ENCODE measurements at regions not wholly inside any gene's neighbourhood (a gene's known extent, or its start where the extent isn't known, plus 50 kb on each side); places are given as distances from the start of the nearest gene placed in this dataset.

DNA sequence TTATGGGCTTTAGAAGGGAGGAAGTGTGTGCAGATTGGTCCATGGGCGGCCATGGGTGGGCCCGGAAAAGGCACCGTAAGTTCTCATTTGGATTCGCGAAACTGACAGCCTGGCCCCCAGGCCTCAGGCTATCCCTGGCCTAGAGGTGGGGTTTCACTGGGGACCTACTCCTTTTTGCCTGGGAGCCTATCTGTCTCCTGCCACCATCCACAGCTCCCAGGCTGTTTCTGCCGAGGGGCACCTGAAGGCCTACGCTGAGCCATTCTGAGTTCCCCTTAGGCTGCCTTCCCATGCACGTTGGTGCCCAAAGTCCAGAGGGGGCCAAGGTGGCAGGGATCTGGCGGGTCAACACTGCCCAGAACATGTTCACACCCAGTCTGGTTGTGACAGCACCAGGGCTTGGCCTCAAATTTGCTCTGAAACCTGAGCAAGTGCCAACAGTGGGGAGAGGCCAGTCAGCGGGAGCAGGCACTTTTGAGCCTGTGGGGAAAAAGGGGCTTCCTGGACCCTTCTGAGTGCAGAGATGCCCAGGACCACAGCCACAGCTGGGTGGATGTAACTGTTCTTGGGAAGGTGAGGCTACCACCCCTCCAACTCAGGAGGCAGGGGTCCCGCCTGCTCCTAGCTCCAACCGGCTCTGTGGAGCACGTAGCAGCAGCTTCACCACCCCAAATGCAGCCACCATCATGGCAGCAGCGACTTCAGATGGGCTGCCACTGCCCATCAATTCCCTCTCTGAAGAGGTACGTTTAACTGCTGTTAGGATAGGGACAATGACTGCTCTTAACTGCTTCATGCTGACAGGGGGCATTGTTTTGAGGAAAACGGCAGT lies 73.6 kb upstream of the ZNF804A start:
- TF ChIP-seq POLR2A (IDR thresholded peaks at IDR 0.05; ENCODE audit: low read depth, low read length), result no peak
- TF ChIP-seq POLR2AphosphoS5 (IDR thresholded peaks at IDR 0.05; ENCODE audit: low read depth, low read length), result no peak
- no peak for TF ChIP-seq TAF1 (IDR thresholded peaks at IDR 0.05; ENCODE audit: borderline replicate concordance, low read depth, low read length)
